AG08396 (cell line): ENCODE measurements at regions not wholly inside any gene's neighbourhood (a gene's known extent, or its start where the extent isn't known, plus 50 kb on each side); places are given as distances from the start of the nearest gene placed in this dataset.

Experiments used
- DNase-seq: peaks from one replicate; pipeline ENCODE4 v3.0.0; 2012; ENCODE audit warnings: low spot score, mixed read lengths

GRCh38 chr6:165821754-165822153, 158.7 kb upstream of the PDE10A start:
- DNase-seq: no peak

GRCh38 chr6:165820934-165821333, 157.9 kb upstream of the PDE10A start:
- no peak for DNase-seq

GRCh38 chr6:165820407-165820806, 157.4 kb upstream of the PDE10A start:
- no peak for DNase-seq

GRCh38 chr6:165819394-165819793, 156.4 kb upstream of the PDE10A start:
- no peak for DNase-seq

- DNase-seq: no peak
Observed at GRCh38 chr6:165818200-165818599, 155.2 kb upstream of the PDE10A start.

GRCh38 chr6:165817771-165818170, 154.7 kb upstream of the PDE10A start:
- no peak for DNase-seq

- DNase-seq: no peak
Observed at GRCh38 chr6:165817148-165817547, 154.1 kb upstream of the PDE10A start.

- DNase-seq: no peak
Observed at GRCh38 chr6:165814679-165815078, 151.6 kb upstream of the PDE10A start.

- no peak for DNase-seq
Observed at GRCh38 chr6:165811512-165811911, 148.5 kb upstream of the PDE10A start.

- no peak for DNase-seq
Observed at GRCh38 chr6:165808021-165808420, 145.0 kb upstream of the PDE10A start.

- no peak for DNase-seq
Observed at GRCh38 chr6:165807249-165807960, 144.4 kb upstream of the PDE10A start.

GRCh38 chr6:165806126-165806810, 143.2 kb upstream of the PDE10A start:
- no peak for DNase-seq

- DNase-seq: no peak
Observed at GRCh38 chr6:165805636-165806035, 142.6 kb upstream of the PDE10A start.

GRCh38 chr6:165805067-165805555, 142.1 kb upstream of the PDE10A start:
- no peak for DNase-seq

- DNase-seq: no peak
Observed at GRCh38 chr6:165804331-165805066, 141.5 kb upstream of the PDE10A start.

GRCh38 chr6:165800337-165800736, 137.3 kb upstream of the PDE10A start:
- DNase-seq: no peak

GRCh38 chr6:165799391-165800153, 136.5 kb upstream of the PDE10A start:
- no peak for DNase-seq

- no peak for DNase-seq
Observed at GRCh38 chr6:165798991-165799390, 135.9 kb upstream of the PDE10A start.

GRCh38 chr6:165794179-165794601, 131.1 kb upstream of the PDE10A start:
- DNase-seq: no peak

- DNase-seq: no peak
Observed at GRCh38 chr6:165793287-165793825, 130.3 kb upstream of the PDE10A start.

GRCh38 chr6:165791876-165792437, 128.9 kb upstream of the PDE10A start:
- DNase-seq: no peak
